ENCODE measurements at regions not wholly inside any gene's neighbourhood (a gene's known extent, or its start where the extent isn't known, plus 50 kb on each side); places are given as distances from the start of the nearest gene placed in this dataset.
"Not testable (repeated sequence)": the region's sequence is repeated elsewhere in the genome, so short reads cannot be mapped to it uniquely, and the experiment has no call there.

DNA sequence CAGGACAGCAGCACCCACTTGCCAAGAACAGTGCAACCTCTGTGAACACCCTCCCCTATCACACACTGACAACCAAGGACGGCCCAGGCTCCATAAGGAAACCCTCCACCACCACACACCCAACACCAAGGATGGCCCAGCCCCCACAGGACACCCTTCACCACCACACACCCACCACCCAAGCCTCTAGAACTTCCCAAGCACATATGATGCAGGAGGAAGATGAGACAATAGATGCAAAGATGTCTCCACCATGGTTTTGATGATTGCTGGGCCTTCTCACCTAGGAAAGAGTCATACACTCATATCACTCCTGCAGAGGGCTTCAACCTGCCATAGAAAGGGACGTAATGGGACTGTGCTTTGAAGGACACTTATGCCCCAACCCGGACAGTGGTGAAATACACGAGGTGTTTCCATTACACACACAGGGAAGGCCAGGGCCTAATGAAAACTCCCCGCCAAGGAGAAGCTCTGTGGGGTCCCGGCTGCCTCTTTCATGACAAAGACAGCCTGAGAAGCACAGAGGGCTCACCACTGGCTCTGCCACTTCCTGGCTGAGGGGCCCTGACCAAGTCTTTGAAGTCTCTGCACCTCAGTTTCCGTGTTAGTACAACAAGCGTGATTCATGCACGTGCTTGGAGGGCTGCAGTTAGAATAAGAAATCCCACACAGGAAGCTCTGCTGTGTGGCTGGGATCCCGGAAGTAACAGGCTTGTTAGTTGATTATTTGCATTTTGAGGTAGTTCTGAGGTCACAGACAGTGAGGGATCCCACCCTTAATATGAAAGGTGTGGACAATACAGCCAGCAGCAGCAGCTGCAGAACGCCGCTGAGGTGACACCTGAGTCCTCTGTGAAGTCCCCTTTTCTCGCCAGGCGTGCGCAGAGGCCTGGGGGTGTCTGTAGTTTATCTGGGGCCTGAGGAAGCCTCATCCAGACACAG lies 61.9 kb upstream of the ATP12A start:
- peak; percentile 60 for DNase-seq

DNA sequence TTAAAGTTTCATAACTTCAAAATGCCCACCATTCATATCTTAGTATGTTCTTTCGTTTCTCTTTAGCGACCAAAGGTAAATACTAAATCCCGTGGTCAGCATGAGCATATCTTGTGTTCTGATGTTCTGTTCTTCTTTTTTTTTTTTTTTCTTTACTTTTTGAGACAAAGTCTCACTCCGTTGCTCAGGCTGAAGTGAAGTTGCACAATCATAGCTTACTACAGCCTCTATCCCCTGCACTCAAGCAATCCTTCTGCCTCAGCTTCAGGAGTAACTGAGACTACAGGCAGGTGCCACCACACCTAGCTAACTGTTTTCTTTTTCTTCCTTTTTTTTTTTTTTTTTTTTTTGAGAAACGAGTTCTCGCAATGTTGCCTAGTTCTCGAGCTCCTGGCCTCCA lies 60.9 kb upstream of the ATP12A start:
- no peak for DNase-seq

DNA sequence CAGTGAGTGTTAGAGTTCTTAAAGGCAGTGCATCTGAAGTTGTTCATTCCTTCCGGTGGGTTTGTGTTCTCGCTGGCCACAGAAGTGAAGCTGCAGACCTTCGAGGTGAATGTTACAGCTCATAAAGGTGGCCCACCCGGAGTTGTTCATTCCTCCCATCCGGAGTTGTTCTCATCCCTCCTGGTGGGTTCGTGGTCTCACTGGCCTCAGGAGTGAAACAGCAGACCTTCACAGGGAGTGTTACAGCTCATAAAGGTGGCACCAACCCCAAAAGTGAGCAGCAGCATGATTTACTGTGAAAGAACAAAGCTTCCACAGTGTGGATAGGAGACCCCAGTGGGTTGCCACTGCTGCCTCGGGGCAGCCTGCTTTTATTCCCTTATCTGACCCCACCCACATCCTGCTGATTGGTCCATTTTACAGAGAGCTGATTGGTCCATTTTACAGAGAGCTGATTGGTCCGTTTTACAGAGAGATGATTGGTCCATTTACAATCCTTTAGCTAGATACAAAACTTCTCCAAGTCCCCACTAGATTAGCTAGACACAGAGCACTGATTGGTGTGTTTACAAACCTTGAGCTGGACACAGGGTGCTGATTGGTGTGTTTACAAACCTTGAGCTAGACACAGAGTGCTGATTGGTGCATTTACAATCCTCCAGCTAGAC lies 57.6 kb upstream of the ATP12A start:
- DNase-seq, result not testable (repeated sequence)

DNA sequence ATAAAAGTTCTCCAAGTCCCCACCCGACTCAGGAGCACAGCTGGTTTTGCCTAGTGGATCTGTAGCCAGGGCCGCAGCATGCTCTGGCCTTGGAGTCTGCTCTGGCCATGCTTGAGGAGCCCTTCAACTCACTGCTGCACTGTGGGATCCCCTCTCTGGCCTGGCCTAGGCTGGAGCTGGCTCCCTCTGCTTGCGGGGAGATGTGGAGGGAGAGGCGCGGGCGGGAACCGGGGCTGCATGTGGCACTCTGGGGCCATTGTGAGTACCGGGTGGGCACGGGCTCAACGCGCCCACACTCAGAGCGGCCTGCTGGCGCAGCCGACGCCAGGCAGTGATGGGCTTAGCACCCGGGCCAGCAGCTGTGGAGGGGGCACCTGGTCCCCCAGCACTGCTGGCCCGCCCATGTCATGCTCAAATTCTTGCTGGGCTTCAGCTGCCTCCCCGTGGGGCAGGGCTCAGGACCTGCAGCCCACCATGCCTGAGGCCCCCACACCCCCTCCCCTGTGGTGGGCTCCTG lies 57.0 kb upstream of the ATP12A start:
- DNase-seq, result no peak

DNA sequence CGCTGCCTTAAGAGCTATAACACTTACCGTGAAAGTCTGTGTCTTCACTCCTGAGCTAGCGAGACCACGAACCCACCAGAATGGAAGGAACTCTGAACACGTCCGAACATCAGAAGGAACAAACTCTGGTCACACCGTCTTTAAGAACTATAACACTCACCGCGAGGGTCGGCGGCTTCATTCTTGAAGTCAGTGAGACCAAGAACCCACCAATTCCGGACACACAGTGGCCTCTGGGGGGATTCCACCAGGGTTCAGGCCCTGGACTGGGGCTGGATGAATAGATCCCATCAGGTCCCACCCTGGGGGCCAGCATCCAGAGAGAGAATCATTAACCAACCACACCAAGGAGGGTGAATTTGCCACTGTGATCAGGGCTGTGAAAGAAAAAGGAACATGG lies 55.8 kb upstream of the ATP12A start:
- DNase-seq, result no peak

DNA sequence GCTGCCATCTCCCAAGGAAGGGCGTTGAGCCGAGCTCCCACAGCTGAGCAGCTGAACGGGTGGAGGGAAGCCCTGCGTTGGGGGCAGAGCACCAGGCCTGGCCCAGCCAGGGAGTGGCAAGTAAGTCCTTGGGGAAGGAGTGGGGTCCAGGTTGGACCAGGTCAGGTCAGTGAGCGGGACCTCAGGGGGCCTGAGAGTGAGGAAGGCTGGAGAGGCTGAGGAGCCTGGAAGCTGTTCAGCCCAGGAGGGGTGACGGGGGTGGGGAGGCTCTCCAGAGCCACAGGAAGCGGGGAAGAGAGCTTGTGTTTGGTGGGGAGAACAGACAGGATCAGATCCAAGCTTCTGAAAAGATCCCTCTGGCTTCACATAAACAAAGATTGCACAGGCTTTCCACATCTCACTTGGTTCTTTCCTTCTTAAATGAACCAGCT lies 55.4 kb upstream of the ATP12A start:
- DNase-seq, result no peak

DNA sequence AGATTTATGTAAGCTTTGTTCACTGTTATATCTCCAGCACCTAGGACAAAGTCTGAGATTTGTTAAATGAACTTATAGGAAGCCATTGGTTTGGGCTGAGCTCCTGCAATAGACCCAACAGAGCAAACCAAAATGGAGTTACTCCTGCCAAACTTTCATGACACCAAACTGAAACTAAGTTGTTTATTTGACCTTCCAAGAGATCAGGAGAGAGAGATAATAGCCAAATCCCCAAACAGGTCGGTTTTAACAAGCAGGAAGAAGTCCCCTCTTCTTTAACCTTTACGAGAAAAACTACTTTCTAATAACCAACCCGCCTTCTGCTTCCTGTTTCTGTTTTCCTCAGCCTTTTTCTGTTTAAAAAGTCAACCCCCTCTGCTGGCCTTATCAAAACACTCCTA lies 54.9 kb upstream of the ATP12A start:
- no peak for DNase-seq

DNA sequence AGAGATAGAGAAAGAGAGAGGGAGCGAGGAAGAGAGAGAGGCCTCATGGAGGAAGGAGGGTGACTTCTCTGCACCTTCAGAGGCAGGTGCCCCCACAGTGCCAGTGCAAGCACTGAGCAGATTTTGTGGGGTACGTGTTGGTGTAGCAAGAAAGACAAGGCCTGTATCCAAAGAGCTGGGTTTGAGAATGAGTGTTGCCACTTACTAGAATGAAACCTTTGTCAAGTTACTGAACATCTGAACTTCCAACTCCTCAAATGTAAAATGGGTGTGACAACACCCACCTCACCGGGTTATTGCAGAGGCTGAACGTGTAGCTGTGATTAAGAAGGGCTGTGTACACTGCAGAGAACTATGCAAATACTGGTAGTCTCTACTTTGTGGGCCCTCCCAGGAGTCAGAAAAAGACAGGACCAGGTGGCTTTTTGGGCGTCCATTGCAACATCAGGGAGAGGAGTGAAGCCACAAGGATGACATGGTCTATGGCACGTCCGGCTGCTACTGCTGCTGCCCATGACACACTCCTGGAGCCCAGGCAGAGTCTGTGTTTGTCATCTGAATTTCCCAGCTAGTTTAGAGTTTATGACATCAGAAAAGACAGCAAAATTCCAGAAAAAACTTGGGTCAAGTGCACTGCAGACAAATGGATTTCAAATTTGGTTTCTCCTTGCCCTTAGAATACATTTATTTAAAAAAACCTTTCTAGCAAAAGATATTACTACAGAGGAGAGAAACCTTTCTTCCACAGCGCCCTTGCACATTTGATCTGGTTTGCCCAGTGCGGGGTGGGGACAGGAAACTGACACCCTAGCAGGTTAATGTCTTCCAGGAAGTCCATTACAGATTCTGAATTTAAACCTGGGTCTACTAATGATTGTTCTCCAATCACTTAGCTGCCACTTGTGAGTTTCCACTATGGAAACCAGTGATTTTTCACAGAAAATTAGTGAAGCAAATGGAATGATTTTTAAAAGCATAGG lies 54.0 kb upstream of the ATP12A start:
- peak; percentile 33 for DNase-seq

DNA sequence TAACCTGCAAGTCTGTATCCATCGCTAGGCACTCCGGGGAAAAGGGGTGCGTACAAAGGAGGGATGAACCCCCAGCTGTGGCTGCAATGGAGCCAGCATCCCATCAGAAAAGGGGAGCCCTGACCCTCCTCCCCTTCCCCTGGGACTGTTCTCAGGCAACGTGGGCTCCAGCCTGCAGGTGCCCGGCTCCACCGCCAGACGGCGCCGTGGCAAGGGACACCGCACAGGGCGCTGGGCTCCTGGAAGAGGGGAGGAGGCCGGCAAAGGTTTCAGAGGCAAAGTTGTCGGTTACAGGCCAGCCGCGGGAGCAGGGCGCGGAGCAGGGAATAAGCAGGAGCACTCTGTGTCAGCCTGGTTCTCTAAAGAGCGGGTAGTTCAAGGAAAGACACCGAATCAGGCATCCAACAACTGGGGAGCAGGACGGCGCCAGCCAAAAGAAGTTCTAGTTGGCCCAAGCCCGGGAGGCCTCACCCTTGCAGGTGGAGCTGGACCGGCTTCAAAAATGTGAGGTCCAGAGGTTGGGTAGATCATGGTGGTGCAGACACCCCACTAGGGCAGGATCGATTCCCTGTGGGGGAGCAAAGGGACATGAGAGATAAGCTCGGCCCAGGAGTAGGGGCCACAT lies 53.0 kb upstream of the ATP12A start:
- DNase-seq, result no peak

DNA sequence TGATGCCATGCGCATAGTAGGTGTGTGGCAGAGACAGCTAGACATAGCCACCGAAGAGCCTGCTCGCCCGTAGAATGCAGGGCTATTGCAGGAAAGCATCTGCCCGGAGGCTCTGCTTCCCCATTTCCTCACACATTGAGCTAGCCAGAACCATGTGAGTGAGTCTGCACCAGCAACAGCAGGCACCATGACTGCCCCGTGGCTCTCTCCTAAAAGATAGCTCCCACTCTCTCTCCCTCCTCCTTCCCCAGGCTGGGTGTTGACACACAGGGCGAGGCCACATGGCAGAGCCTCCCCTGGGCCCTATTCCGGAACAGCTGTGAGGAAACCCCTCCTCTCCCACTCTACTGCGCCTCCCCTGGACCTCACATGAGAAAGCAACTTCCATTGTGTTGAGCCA lies 52.3 kb upstream of the ATP12A start:
- no peak for DNase-seq

DNA sequence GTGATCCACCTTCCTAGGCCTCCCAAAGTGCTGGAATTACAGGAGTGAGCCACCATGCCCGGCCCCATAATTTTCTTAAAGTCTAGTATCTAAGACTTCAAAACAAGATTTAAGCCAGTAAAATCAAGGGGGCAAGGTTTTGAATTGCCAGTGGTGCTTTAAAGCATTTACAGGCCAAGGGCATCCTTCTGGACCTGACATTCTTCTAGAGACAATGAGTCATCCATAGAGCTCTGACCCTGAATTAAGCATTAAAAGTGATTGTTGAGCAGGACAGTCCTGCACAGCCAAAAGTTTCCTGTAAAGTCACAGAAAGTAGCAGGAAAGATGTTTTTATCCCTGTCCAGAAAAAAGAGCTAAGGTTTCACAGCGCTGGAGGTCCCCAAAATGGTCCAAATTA lies 50.9 kb upstream of the ATP12A start:
- DNase-seq, result no peak

DNA sequence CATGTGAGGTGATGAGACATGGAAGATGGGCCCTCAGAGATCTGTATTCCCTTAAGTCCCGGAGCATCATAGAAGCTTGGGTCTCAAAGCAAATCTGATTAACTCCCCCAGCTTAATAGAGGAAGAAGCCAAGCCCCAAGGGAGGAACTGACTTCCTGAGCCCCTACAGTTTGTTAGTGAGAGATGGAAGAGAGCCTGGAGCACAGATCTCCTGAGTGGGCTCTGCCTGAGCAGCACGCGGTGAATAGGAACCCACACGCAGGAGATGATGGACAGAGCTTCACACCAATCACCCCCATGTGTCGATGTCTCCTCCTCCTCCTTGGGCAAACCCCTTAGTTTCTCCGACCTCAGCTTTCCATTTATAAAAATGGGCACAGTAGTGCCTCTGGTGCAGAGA lies 50.1 kb upstream of the ATP12A start:
- no peak for DNase-seq

Measured in central memory CD4-positive, alpha-beta T cell (primary cell).